ENCODE measurements at regions not wholly inside any gene's neighbourhood (a gene's known extent, or its start where the extent isn't known, plus 50 kb on each side); places are given as distances from the start of the nearest gene placed in this dataset.

DNA sequence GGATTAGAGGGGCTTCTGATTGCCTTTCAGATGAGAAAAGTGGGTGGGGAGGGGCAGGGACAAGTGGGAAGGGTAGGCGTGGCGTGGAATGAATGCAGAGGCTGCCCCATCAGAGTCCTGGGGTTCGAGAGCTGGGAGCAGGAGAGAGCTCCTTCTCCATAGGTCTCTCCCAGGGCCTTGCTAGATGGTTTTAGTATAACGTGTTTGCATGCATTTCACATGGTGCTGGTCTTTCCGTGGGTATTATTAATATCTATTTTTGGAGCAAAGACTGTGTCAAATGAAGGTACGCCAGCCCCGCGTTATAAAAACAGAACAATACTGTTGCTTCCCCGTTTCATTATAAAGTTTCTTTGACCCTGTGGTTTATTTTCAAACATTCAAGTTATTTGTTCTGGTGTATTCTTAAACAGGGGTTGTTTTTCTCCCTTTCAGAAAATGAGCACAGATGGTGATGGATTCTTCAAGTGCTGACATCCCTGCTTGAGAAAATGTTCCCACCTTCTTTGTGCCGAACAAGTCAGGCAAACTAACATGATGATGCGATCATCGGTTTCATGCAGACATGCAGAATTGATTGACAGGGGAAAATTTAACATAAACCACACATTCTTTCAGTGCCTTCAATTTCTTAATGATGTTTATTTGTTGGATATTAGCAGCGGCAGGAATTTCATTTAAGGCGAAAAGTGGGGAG, 62.1 kb upstream of the ZNF536 start:
- no peak for DNase-seq (ENCODE audit: low spot score)

DNA sequence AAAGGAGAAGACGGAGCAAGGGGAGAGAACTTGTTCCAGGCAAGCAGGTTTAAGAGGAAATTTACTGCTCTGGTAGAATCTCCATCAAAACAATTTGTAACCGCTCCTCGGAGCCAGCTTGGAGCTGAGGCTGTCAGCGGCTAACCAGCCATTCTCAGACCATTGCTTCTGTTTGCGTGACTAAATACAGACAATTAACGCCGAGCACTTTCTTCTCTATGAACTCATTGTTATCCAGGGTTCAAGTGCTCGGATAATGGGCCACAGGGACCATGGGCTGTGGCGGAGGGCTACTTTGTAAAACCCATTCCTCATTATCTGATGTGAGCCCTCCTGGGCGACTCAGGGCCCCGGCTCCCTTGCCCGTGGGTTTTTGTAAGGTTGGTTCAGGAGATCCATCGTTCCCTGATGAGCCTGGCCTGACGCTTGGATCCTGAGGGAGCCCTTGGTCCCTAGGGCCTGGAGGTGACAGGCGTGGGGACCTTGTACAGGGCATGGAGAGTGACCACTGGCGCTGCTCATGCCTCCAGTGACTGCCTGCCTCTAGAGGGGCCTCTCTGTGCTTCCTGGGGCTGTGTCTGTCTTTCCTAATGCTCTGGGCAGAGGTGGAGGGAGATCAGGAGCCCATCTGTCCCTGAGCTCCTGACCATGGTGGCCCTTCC, 61.5 kb upstream of the ZNF536 start:
- no peak for DNase-seq (ENCODE audit: low spot score)

DNA sequence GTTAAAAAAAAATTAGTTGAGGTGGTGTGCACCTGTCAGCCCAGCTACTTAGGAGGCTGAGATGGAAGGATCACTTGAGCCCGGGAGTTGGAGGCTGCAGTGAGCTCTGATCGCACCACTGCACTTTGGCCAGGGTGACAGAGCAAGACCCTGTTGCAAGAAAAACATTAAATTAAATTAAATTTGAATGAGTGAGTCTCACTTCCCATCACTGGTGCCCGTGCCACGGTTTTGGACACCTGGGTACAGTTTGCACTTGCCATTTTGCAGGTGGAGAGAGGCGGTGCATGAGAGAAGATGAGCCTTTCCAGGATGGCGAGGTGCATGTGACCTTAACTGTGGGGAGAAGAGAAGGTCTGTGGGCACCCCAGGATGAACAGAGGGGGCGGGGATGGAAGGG, 60.3 kb upstream of the ZNF536 start:
- no peak for DNase-seq (ENCODE audit: low spot score)

DNA sequence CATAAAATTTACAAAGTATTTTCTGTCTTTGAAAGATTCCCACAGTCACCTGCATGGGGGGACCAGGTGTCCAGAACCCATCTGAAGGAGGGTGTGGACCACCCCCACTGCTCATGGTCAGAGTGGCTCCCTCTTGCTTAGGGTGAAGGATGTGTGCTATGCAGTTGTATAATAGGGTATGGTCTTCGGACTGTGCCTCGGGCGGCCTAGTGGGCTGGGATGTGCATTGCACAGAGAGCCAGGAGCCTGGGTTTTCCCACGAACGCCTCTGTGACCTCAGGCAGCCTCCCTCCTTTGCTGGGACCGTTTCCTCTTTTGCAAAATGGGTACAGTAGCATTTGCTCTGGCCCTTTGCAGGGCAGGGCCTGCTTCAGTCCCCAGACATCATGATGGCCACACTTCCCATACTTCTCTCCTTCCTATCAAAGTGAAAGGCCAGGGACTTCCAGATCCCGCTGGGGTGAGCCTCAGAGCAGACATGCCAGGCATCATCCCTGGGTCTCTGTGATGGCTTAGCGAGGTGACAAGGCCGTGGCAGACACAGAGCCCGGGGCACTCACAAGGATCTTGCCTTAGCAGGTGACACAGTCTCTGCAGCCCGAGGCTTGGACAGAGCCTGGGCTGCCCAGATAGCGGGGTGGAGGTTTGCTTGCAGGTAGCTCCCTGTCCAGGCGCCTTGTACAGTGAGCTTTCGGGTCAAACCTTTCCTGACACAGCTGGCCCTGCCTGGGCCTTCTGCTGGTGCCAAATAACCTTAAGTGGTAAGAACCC, 59.4 kb upstream of the ZNF536 start:
- DNase-seq (ENCODE audit: low spot score), result no peak

DNA sequence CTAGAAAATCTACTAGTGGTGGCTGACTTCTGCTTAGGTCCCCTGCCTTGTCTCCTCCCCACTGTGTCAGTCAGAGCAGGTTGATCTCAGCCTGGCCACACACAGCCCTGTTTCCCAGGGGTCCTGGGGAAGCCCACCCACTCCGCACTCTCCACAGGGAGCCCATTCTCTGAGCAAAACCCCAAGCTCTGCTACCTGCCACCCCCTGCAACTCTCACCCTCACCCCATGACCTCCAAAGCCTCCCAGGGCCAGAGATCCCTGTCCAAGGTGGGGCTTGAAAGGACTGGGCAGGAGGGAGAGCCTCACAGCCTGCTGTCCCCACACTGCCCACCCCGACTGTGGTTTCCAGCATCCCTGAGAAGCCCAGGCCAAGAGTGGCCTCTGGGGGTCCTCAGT, 58.8 kb upstream of the ZNF536 start:
- DNase-seq (ENCODE audit: low spot score), result no peak

DNA sequence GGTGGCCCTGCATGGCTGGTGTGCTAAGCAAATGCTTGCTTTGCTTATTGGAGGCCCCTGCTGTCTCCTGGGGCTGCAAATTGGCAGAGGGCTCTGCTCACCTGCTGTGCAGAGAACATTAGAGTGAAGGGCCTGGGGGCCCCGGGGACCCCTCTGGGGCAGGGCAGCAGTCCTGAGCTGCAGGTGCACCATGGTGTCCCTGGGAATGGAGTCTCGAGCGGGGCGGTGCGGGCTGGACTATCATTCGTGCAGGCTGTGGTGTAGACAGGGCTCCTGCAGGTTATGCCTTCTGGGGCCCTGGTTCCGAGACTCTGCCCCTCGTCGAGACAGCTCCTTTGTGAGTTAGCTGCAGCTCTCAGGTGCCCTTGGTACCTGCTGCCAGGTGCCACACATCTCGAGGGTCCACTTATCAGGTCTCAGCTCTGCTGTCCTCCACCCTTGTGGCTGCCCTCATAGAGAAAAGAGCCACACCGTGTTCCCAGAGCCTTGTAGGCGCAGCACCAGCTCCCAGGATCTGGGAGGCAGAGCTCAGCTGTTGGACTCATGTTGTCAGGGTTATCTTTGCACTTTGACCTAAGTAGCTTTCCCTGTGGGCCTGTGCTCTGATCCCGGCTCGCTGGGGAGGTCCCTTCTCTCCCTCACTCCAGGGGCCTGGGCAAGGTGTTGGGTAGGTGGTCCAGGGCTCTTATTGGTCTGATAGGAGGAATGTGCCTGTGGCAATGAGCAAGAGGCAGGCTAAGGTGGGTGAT, 58.0 kb upstream of the ZNF536 start:
- DNase-seq (ENCODE audit: low spot score), result no peak

DNA sequence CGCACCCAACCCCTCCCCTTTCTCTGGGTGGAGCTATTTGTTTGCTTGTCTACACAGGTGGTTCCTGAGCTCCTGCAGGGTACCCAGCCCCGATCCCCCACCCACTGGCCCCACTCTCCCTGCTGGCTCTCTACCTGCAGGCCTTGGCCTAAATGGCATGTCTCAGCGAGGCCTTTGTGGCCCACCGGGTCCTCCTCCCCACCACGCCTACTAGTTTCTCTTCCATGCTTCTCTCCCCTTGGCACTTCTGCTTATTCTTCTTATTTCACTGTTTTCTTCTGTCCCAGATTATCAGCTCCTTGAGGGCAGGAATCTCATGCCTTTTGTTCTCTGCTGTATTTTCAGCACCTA, 57.4 kb upstream of the ZNF536 start:
- DNase-seq (ENCODE audit: low spot score), result no peak

DNA sequence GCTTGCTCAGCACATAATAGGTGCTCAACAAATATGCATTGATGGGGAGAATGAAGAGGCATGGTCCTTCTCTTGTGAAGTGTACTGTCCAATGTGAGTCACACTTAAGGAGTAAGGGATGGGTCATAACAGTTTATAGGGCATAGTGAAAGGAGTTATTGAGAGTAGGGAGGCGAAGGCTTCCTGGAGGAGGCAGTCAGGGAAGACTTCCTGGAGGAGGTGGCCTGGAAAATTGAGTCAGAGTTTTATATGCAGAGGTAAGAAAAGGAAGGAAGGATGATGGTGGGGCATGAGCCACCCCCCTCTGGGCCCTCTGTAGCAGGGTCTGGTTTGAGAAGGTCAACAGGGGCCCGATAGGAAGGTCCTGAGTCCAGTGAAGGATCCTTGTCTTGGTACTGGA, 57.0 kb upstream of the ZNF536 start:
- DNase-seq (ENCODE audit: low spot score), result no peak

DNA sequence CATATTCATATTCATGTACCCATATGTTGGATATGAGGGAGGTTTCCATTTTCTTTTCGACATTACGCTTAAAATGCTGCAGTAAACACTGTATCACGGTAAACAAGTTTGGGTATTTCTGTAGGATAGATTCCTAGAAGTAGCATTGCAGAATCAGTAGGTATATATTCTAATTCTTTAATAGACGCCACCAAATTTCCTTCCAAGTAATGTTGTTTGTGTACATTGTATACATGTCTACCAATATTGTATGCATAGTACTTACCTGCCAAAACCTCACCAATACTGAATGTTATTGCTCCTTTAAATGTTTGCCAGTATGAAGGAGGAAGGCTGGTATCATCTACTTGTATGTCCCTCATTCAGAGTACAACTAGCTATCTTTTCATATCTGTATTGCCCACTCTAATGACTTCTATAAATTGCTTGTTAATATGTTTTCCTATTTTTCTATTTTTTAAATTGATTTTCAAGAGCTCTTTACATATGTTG, 56.1 kb upstream of the ZNF536 start:
- no peak for DNase-seq (ENCODE audit: low spot score)

DNA sequence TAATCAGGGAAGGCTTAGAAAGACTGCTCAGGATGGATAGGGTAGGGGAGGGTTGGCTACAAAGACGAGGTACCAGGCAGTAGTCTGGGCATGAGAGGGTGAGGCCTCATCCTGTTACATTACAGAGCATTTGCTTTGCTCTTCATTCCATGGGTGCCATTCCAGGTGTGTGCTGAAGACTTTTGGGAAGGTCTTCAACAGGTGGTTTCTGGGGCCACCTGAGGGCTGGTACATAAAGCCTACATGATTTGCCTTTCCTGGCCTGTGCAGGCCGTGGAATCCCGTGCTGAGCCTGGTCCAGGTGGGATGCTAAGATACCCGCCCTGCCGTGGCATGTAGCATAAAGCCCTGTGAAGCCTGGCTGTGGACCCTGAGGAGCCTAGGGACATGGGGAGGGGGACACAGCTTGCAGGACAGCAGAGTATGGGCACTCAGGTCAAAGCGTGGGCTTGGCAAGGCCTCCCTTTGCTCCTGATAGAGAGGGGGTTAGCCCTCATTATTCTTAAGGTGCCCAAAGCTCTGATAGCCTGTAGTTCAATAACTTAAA, 55.6 kb upstream of the ZNF536 start:
- no peak for DNase-seq (ENCODE audit: low spot score)

DNA sequence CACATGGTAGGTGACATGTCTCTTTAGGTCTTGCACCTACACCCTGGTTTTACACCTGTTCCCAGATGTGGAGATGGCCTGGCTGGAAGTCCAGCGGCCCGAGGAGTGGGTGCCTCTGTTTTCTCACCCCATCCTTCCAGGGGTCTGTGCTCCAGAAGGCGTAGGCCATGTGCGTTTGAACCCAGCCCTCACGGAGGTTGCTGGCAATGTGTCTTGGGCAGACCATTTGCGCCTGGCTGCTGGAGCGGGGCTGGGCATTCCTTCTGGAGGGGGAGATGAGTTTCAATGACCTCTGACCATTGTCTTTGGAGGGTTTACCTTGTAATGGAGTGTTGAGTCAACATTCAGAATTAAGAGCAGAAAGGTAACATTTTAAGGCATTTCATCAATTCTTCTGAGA, 54.8 kb upstream of the ZNF536 start:
- no peak for DNase-seq (ENCODE audit: low spot score)

DNA sequence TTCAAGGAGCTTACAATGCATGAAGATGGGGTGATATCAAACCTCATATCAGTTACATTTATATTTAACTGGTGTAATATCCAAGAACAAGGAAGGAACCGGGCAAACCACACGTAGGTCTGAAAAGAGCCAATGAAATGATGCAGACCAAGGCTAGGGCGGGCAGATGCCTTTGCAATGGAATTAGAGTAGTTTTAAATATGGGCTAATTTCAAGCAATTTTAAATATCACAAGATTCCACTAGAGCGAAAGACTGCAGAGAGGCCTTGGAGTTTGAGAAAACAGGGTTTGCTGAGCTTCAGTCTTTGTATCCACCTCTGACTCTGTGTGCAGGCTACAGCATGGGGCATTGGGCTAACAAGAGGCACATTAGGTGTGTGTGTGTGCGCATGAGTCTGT, 53.9 kb upstream of the ZNF536 start:
- DNase-seq (ENCODE audit: low spot score), result no peak

DNA sequence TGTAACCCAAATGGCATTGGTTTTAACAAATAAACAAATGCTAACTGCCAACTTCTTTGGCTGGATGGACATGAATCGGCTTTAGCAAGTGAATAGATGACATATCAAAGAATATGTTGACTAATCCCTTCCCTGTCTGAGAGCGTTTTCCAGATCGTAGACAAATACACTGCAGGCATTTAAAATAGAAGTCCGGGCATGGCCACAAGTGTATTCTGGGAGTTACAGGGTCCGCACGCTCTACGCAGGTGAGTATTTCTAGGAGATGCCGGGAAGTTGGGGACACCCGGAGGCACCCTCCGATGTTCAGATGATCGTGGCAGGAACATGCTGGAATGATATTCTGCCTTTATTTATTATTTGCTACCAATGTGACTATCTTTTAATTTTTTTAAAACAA, 53.2 kb upstream of the ZNF536 start:
- DNase-seq (ENCODE audit: low spot score), result no peak

DNA sequence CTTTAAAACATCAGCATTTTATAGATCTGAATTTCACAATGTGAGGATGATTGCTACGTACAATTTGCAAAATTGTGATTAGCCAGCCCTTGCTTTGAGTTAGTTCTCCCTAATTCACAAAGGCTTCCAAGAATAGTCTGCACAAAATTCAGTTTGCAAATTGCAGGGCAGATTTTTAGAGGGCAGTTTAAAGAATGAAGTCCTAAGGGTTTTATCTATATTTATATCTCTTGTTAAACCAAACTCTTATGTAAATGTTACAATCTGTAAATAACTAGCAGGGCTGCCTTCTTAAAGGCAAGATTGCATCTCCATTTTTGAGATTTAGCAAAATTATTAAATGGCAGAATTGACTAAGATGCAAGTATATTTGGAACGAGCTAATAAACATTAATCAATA, 52.8 kb upstream of the ZNF536 start:
- DNase-seq (ENCODE audit: low spot score), result no peak

DNA sequence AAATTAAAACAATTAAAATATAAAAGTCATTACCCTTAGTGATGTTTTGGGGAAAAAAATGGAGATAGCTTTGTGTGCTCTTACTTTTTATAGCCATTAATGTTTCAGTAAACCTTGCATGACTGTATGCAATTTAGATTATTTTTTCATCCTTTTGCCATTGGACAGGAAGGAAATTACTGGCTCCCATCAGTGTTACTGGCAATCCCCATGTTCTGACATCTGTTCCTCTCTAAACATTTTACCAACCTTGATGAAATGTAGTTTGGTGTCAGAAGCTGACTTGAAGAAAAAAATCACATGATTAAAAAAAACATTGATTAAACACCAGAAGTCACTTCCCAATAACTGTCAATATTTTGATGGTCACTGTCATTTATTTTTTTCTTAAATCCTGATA, 52.3 kb upstream of the ZNF536 start:
- no peak for DNase-seq (ENCODE audit: low spot score)

DNA sequence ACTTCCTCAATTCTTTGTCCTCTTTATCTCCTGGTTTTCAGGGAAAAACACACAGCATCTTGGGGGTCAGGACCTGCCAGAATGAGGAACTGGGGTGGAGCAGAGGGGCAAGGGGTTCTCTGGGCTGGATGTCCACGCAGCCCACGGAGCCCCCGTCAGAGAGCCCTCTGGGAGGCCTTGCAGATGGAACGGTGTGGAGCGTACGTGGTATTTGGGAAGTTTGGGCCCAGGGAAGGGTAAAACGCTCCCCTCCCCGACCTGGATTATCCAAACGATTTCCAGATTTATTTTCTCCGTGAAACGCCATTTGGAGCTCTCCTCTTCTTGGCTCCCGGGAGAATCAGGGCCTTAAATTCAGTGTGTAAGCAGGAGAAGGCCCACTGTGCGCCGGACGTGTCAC, 51.7 kb upstream of the ZNF536 start:
- DNase-seq (ENCODE audit: low spot score), result no peak

DNA sequence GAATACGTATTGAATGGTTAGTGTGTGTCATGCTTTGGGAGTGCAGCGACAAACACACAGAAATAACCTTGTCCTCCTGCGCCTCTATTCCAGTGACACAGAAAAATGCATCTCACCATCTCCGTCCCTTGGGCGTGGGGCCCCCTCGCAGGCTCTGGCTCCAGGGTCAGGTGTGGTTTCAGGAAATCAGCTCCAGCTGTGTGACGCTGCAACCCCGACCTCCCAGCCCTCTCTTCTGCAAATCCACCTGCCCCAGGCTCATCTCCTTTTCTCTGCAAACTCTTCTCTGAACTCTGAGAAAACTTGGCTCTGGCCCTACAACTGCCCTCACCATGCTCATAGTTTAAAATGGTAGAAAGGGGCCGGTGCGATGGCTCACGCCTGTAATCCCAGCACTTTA, 51.3 kb upstream of the ZNF536 start:
- no peak for DNase-seq (ENCODE audit: low spot score)
